DOHH2 (cell line): ENCODE measurements at regions not wholly inside any gene's neighbourhood (a gene's known extent, or its start where the extent isn't known, plus 50 kb on each side); places are given as distances from the start of the nearest gene placed in this dataset.

Experiments used
- H3F3A ChIP-seq: fragments of 200-600 bp; sonication (generic), shearing (Covaris generic); 2 replicates; pipeline ENCODE4 v1.6.0; 2016; ENCODE audit warnings: antibody characterized with exemption, mild to moderate bottlenecking; ENCODE audit not compliant: control insufficient read depth, insufficient read depth
- H3K27ac ChIP-seq: fragments of 200-600 bp; sonication (generic); 2 replicates; pipeline ENCODE4 v1.5.1; 2014; ENCODE audit warnings: low read depth, mild to moderate bottlenecking, low read length, moderate library complexity
- H3K27me3 ChIP-seq: fragments of 200-600 bp; sonication (generic); 2 replicates; pipeline ENCODE4 v1.6.1; 2014; ENCODE audit warnings: mild to moderate bottlenecking, low read length, mixed read lengths; ENCODE audit not compliant: control insufficient read depth
- H3K36me3 ChIP-seq: fragments of 200-600 bp; sonication (generic); 2 replicates; pipeline ENCODE4 v1.6.1; 2014; ENCODE audit warnings: mild to moderate bottlenecking, low read length, moderate library complexity, mixed read lengths; ENCODE audit not compliant: control insufficient read depth
- H3K4me1 ChIP-seq: fragments of 200-600 bp; sonication (generic); 2 replicates; pipeline ENCODE4 v1.6.1; 2014; ENCODE audit warnings: mild to moderate bottlenecking, low read length, mixed read lengths; ENCODE audit not compliant: control insufficient read depth
- H3K4me2 ChIP-seq: fragments of 200-600 bp; sonication (generic); 2 replicates; pipeline ENCODE4 v1.6.0; 2014; ENCODE audit warnings: mild to moderate bottlenecking, low read length, moderate library complexity
- H3K4me3 ChIP-seq: fragments of 200-600 bp; sonication (generic); 2 replicates; pipeline ENCODE4 v1.5.1; 2014; ENCODE audit warnings: mild to moderate bottlenecking, low read length, mixed read lengths
- H3K79me2 ChIP-seq: fragments of 200-600 bp; sonication (generic); 2 replicates; pipeline ENCODE4 v1.6.1; 2014; ENCODE audit warnings: mild to moderate bottlenecking, low read length, mixed read lengths; ENCODE audit not compliant: control insufficient read depth
- H3K9me2 ChIP-seq: fragments of 200-600 bp; sonication (generic); replicated peaks from 2 replicates; pipeline ENCODE4 v1.6.1; 2014; ENCODE audit warnings: mild to moderate bottlenecking, low read length, mixed read lengths; ENCODE audit not compliant: control insufficient read depth
- H3K9me3 ChIP-seq: fragments of 200-600 bp; sonication (generic); 2 replicates; pipeline ENCODE4 v1.6.1; 2014; ENCODE audit warnings: antibody characterized with exemption, low read length, mixed read lengths; ENCODE audit not compliant: control insufficient read depth, insufficient read depth
- H4K20me1 ChIP-seq: fragments of 200-600 bp; sonication (generic); 2 replicates; pipeline ENCODE4 v1.6.0; 2014; ENCODE audit warnings: low read depth, mild to moderate bottlenecking, antibody characterized with exemption, low read length, moderate library complexity; ENCODE audit not compliant: control insufficient read depth, insufficient read depth
- CTCF ChIP-seq: fragments of 200-600 bp; sonication (generic); IDR thresholded peaks from one replicate; pipeline ENCODE4 v1.5.1; 2014; ENCODE audit warnings: antibody characterized with exemption, mild to moderate bottlenecking, low read depth, low read length; ENCODE audit not compliant: poor library complexity, severe bottlenecking
- EZH2phosphoT487 ChIP-seq: fragments of 200-600 bp; sonication (generic); IDR thresholded peaks from 2 replicates; pipeline ENCODE4 v1.6.1; 2017; ENCODE audit warnings: borderline replicate concordance, mild to moderate bottlenecking, antibody characterized with exemption, low read length, moderate library complexity, mixed read lengths

GRCh38 chr13:43959291-43959690 is 79.6 kb downstream of the LACC1 start:
- TF ChIP-seq EZH2phosphoT487 = no peak
- TF ChIP-seq CTCF = no peak

GRCh38 chr13:43961909-43962308 is 82.2 kb downstream of the LACC1 start:
- no peaks in the 10 kb centered on the region for H3K27me3 ChIP-seq

More at GRCh38 chr13:43959291-43959690, 79.6 kb downstream of the LACC1 start:
- H3K4me1 ChIP-seq = no peaks in the 10 kb centered on the region
- no peaks in the 10 kb centered on the region for H3K9me3 ChIP-seq
- H3K36me3 ChIP-seq = no peaks in the 10 kb centered on the region
- H3K27ac ChIP-seq = no peak overlapping the region
- no peaks in the 10 kb centered on the region for H3F3A ChIP-seq
- no peak overlapping the region for H3K4me3 ChIP-seq
- H3K79me2 ChIP-seq = no peaks in the 10 kb centered on the region
- H3K27me3 ChIP-seq = no peaks in the 10 kb centered on the region; the same call in 1 of the 2 replicates
- no peaks in the 10 kb centered on the region for H4K20me1 ChIP-seq
- no peaks in the 10 kb centered on the region for H3K9me2 ChIP-seq
- H3K4me2 ChIP-seq = no peak overlapping the region

GRCh38 chr13:43963726-43964125 is 84.0 kb downstream of the LACC1 start:
- Histone ChIP-seq H3K79me2 (no peaks in the 10 kb centered on the region), H3K36me3 (no peaks in the 10 kb centered on the region), H3K4me3 (no peak overlapping the region), H3K9me3 (no peaks in the 10 kb centered on the region), H3K27ac (no peak overlapping the region), H4K20me1 (no peaks in the 10 kb centered on the region), H3K4me1 (no peaks in the 10 kb centered on the region), H3K27me3 (no peaks in the 10 kb centered on the region), H3K9me2 (no peaks in the 10 kb centered on the region), H3K4me2 (no peak overlapping the region), H3F3A (no peaks in the 10 kb centered on the region)
- no peak for TF ChIP-seq CTCF
- no peak for TF ChIP-seq EZH2phosphoT487

More at GRCh38 chr13:43961909-43962308, 82.2 kb downstream of the LACC1 start:
- Histone ChIP-seq H4K20me1 (no peaks in the 10 kb centered on the region), H3F3A (no peaks in the 10 kb centered on the region), H3K4me1 (no peaks in the 10 kb centered on the region), H3K36me3 (no peaks in the 10 kb centered on the region), H3K4me3 (no peak overlapping the region), H3K9me3 (no peaks in the 10 kb centered on the region), H3K9me2 (no peaks in the 10 kb centered on the region), H3K27ac (no peak overlapping the region), H3K4me2 (no peak overlapping the region), H3K79me2 (no peaks in the 10 kb centered on the region)
- no peak for TF ChIP-seq CTCF
- no peak for TF ChIP-seq EZH2phosphoT487
